Stomach (tissue), 4 donors: ENCODE measurements at regions not wholly inside any gene's neighbourhood (a gene's known extent, or its start where the extent isn't known, plus 50 kb on each side); places are given as distances from the start of the nearest gene placed in this dataset.

Experiments used
- CTCF ChIP-seq, 7 experiments: fragments of 450-650 bp in 4 of 7; fragments of 200-600 bp in 3 of 7; sonication (generic) in 3 of 7; IDR thresholded peaks; one replicate each; pipeline ENCODE4 v1.5.1; 2016 to 2019; ENCODE audit warnings: antibody characterized with exemption in 7 of 7, control low read depth in 2 of 7, mild to moderate bottlenecking in 1 of 7
- EP300 ChIP-seq: sonication (generic); formaldehyde crosslinking; IDR thresholded peaks from one replicate; pipeline ENCODE4 v1.6.1; 2017; ENCODE audit warnings: antibody characterized with exemption
- POLR2A ChIP-seq, 4 donors: fragments of 450-650 bp; IDR thresholded peaks; one replicate each; pipeline ENCODE4 v1.6.1; 2016; ENCODE audit warnings: antibody characterized with exemption in 4 of 4, control low read depth in 2 of 4, mild to moderate bottlenecking in 1 of 4, moderate library complexity in 1 of 4
- POLR2AphosphoS5 ChIP-seq, 3 donors: sonication (generic); formaldehyde crosslinking; IDR thresholded peaks; one replicate each; pipeline ENCODE4 v1.6.1; 2016; ENCODE audit warnings: antibody characterized with exemption in 3 of 3

- TF ChIP-seq POLR2AphosphoS5 (IDR thresholded peaks at IDR 0.05) (no peak), CTCF (IDR thresholded peaks at IDR 0.05) (no peak), EP300 (no peak), POLR2A (IDR thresholded peaks at IDR 0.05) (no peak)
Measured at GRCh38 chr7:115300231-115300870, 378.5 kb downstream of the MDFIC start.
